BLaER1 treated with 17β-estradiol and CSF1 and Interleukin-3, amounts not matched to agents 10 nM and 100 nM (cell line): ENCODE measurements at regions not wholly inside any gene's neighbourhood (a gene's known extent, or its start where the extent isn't known, plus 50 kb on each side); places are given as distances from the start of the nearest gene placed in this dataset.

Experiments
- H3K27ac ChIP-seq, 11 experiments: shearing (Covaris generic); formaldehyde crosslinking; 2 replicates each; pipeline ENCODE4 v1.8.1; 2022
- H3K27me3 ChIP-seq, 11 experiments: shearing (Covaris generic); formaldehyde crosslinking; 2 replicates each; pipeline ENCODE4 v1.8.1; 2022
- H3K36me3 ChIP-seq, 11 experiments: shearing (Covaris generic); formaldehyde crosslinking; 2 replicates each; pipeline ENCODE4 v1.8.1; 2022
- H3K4me1 ChIP-seq, 10 experiments: shearing (Covaris generic); formaldehyde crosslinking; 2 replicates each; pipeline ENCODE4 v1.8.1; 2022
- H3K4me2 ChIP-seq, 11 experiments: shearing (Covaris generic); formaldehyde crosslinking; 2 replicates each; pipeline ENCODE4 v1.8.1; 2022
- H3K4me3 ChIP-seq, 10 experiments: shearing (Covaris generic); formaldehyde crosslinking; 2 replicates each; pipeline ENCODE4 v1.8.1; 2022
- H3K9ac ChIP-seq, 11 experiments: shearing (Covaris generic); formaldehyde crosslinking; 2 replicates each; pipeline ENCODE4 v1.8.1; 2022
- H3K9me3 ChIP-seq, 11 experiments: shearing (Covaris generic); formaldehyde crosslinking; replicated peaks in 1 of 11; 2 replicates each; pipeline ENCODE4 v1.8.1; 2022
- H4K20me1 ChIP-seq, 11 experiments: shearing (Covaris generic); formaldehyde crosslinking; 2 replicates each; pipeline ENCODE4 v1.8.1; 2022
- Cebpa-rat ChIP-seq, 11 experiments: shearing (Covaris generic); IDR thresholded peaks; 2 replicates each; pipeline ENCODE4 v1.8.1; 2022

DNA sequence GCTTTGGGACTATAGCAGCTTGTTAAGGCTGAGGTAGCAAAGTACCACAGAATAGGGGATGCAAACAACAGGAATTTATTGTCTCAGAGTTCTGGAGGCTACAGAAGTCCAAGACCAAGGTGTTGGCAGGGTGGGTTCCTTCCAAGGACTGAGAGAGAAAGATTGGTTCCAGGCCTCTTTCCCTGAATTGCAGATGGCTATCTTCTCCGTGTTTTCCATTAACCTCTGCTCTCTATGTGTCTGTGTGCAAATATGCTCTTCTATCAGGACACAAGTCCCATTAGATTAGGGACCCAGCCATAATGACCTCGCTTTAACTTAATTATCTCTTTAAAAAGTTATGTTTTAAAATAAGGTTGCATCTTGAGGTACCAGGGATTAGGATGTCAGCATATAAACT is 1732.9 kb upstream of the SLC10A2 start:
- TF ChIP-seq Cebpa-rat (IDR thresholded peaks at IDR 0.05): no peak
- Histone ChIP-seq H3K27me3 (no peaks in the 10 kb centered on the region), H3K4me2 (no peak overlapping the region), H3K27ac (no peak overlapping the region), H3K9me3 (no peaks in the 10 kb centered on the region), H3K9ac (no peak overlapping the region), H3K4me1 (no peaks in the 10 kb centered on the region), H3K4me3 (no peak overlapping the region), H4K20me1 (no peaks in the 10 kb centered on the region), H3K36me3 (no peaks in the 10 kb centered on the region)

DNA sequence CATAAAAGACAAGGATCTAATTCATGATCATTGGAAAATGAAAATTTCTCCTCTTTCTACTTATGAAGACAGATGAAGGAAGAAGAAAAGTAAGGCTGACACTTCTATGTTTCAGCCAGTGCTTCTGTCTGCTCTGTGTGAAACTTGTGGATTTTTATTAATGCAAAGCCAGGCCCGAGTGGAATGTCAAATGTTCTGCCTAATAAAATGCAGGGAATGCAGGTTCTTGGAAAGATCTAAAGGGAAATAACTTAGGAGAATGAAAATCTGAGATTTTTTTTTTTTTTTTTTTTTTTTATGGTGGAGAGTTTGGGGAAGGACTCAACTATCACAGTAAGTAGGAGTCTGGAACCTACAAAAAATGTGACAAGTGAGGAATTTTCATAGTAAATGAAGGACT is 1732.3 kb upstream of the SLC10A2 start:
- Histone ChIP-seq H3K9ac (no peak overlapping the region), H4K20me1 (no peaks in the 10 kb centered on the region), H3K4me3 (no peak overlapping the region), H3K9me3 (no peaks in the 10 kb centered on the region), H3K4me1 (no peaks in the 10 kb centered on the region), H3K4me2 (no peak overlapping the region), H3K27ac (no peak overlapping the region), H3K36me3 (no peaks in the 10 kb centered on the region), H3K27me3 (no peaks in the 10 kb centered on the region)
- TF ChIP-seq Cebpa-rat (IDR thresholded peaks at IDR 0.05): no peak

DNA sequence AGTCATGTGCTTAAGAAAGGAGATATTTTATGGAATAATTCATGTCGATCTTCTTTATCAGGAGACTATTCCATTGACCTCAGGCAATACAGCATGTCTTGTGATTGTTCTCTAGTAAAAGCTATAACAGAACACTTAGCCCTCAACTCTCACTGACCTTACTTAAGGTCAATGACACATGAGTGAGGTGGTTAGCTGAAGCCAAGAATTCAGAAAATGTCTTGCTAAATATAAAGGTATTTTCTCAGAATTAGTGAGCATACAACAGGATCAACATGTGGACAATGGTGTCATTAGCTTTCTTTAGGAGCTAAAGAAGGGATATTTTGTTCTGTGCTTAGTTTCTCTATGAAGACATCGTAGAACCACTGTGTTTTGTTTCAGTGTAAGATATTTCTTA is 1730.4 kb upstream of the SLC10A2 start:
- Histone ChIP-seq H3K4me3 (no peak overlapping the region), H3K9me3 (no peaks in the 10 kb centered on the region), H4K20me1 (no peaks in the 10 kb centered on the region), H3K36me3 (no peaks in the 10 kb centered on the region), H3K4me2 (no peak overlapping the region), H3K9ac (no peak overlapping the region), H3K4me1 (no peaks in the 10 kb centered on the region), H3K27me3 (no peaks in the 10 kb centered on the region), H3K27ac (no peak overlapping the region)
- TF ChIP-seq Cebpa-rat (IDR thresholded peaks at IDR 0.05): no peak

- no peaks in the 10 kb centered on the region for H3K36me3 ChIP-seq
- no peaks in the 10 kb centered on the region for H3K4me1 ChIP-seq
- peaks cover 0 to 13% (median 7%) of the 10 kb centered on the region in 11 experiments; a peak in 18 of 22 replicates for H3K9me3 ChIP-seq
- H3K27ac ChIP-seq: no peak overlapping the region
- H3K9ac ChIP-seq: no peak overlapping the region
- H3K27me3 ChIP-seq: no peaks in the 10 kb centered on the region
- H3K4me3 ChIP-seq: no peak overlapping the region
- no peaks in the 10 kb centered on the region for H4K20me1 ChIP-seq
- no peak overlapping the region for H3K4me2 ChIP-seq
- no peak for TF ChIP-seq Cebpa-rat (IDR thresholded peaks at IDR 0.05)
Observed at GRCh38 chr13:104785952-104786351, 1719.7 kb upstream of the SLC10A2 start.

- Histone ChIP-seq H3K27ac (no peak overlapping the region), H3K9me3 (peaks cover 0 to 15% (median 10%) of the 10 kb centered on the region in 11 experiments; a peak in 18 of 22 replicates), H3K36me3 (no peaks in the 10 kb centered on the region), H4K20me1 (no peaks in the 10 kb centered on the region), H3K4me3 (no peak overlapping the region), H3K27me3 (no peaks in the 10 kb centered on the region), H3K9ac (no peak overlapping the region), H3K4me1 (no peaks in the 10 kb centered on the region), H3K4me2 (no peak overlapping the region)
- TF ChIP-seq Cebpa-rat (IDR thresholded peaks at IDR 0.05): no peak
Observed at GRCh38 chr13:104784891-104785290, 1718.7 kb upstream of the SLC10A2 start.

DNA sequence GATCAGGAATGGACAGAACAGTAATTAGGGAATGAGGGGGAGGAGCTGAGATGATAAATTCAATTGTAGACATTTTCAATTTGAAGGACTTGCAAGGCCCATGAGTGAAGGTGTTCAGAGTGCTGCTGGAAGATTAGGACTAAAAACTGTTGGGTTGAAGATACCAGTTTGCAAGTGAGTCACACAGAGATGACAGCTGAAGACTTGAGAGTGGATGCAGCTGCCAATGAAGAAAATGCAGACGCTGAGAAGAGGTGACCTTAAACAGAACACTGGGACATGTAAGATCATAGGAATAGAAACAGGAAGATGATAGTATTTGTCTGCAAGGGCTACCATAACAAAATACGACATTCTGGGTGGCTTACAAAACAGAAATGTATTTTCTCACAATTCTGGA is 1716.5 kb upstream of the SLC10A2 start:
- TF ChIP-seq Cebpa-rat (IDR thresholded peaks at IDR 0.05): no peak
- Histone ChIP-seq H3K9ac (no peak overlapping the region), H3K27me3 (no peaks in the 10 kb centered on the region), H3K4me3 (no peak overlapping the region), H4K20me1 (no peaks in the 10 kb centered on the region), H3K36me3 (no peaks in the 10 kb centered on the region), H3K9me3 (peaks cover 0 to 15% (median 10%) of the 10 kb centered on the region in 11 experiments; a peak in 18 of 22 replicates), H3K27ac (no peak overlapping the region), H3K4me2 (no peak overlapping the region), H3K4me1 (no peaks in the 10 kb centered on the region)

DNA sequence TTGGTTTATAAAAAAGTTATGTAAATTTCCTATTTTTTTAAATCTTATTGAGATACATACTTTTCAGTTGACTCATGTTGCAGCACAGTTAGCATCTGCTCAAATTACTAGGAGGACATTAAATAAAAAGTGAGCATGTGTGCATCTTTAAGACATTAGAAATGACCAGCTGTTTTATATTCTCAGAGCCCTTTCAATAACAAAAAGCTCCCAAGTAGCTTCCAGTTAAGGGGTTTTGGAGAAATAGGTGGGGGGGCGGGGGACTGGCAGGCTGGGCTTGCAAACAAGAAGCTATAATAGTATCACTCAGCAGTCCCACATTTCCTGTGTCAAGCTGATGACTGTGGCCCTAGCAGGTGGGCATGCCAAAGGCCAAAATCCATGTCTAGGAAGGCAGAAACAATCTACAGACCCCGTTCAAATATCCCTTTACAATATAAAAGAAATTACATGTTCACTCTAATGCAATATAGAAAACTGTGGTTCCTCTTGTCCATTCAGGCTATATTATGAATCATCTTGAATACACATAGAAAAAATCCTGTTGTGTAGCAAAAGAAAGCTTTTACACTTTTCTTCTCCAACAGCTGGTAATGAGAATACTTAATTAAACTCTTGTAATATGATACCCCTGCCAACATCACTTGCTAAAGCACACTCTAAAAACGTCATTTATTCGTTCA is 1713.2 kb upstream of the SLC10A2 start:
- Histone ChIP-seq H3K4me3 (no peak overlapping the region), H3K9me3 (peaks cover 0 to 15% (median 10%) of the 10 kb centered on the region in 11 experiments; a peak in 18 of 22 replicates), H3K4me2 (no peak overlapping the region), H3K36me3 (no peaks in the 10 kb centered on the region), H3K27ac (no peak overlapping the region), H3K4me1 (no peaks in the 10 kb centered on the region), H3K9ac (no peak overlapping the region), H3K27me3 (no peaks in the 10 kb centered on the region), H4K20me1 (no peaks in the 10 kb centered on the region)
- TF ChIP-seq Cebpa-rat (IDR thresholded peaks at IDR 0.05): no peak

GRCh38 chr13:104773775-104774174 is 1707.6 kb upstream of the SLC10A2 start:
- Histone ChIP-seq H3K4me2 (no peak overlapping the region), H3K36me3 (no peaks in the 10 kb centered on the region), H4K20me1 (no peaks in the 10 kb centered on the region), H3K27me3 (no peaks in the 10 kb centered on the region), H3K9ac (no peak overlapping the region), H3K4me3 (no peak overlapping the region), H3K27ac (no peak overlapping the region), H3K4me1 (no peaks in the 10 kb centered on the region), H3K9me3 (no peaks in the 10 kb centered on the region)
- no peak for TF ChIP-seq Cebpa-rat (IDR thresholded peaks at IDR 0.05)

- TF ChIP-seq Cebpa-rat (IDR thresholded peaks at IDR 0.05): no peak
- Histone ChIP-seq H4K20me1 (no peaks in the 10 kb centered on the region), H3K4me3 (no peak overlapping the region), H3K9ac (no peak overlapping the region), H3K9me3 (no peaks in the 10 kb centered on the region), H3K4me1 (no peaks in the 10 kb centered on the region), H3K36me3 (no peaks in the 10 kb centered on the region), H3K27me3 (no peaks in the 10 kb centered on the region), H3K27ac (no peak overlapping the region), H3K4me2 (no peak overlapping the region)
Observed at GRCh38 chr13:104769545-104769944, 1703.3 kb upstream of the SLC10A2 start.

- no peaks in the 10 kb centered on the region for H3K9me3 ChIP-seq
- no peaks in the 10 kb centered on the region for H3K4me1 ChIP-seq
- H3K4me2 ChIP-seq: no peak overlapping the region
- H3K9ac ChIP-seq: no peak overlapping the region
- no peaks in the 10 kb centered on the region for H3K36me3 ChIP-seq
- no peak overlapping the region for H3K27ac ChIP-seq
- H4K20me1 ChIP-seq: no peaks in the 10 kb centered on the region
- no peak overlapping the region for H3K4me3 ChIP-seq
- H3K27me3 ChIP-seq: no peaks in the 10 kb centered on the region
- TF ChIP-seq Cebpa-rat (IDR thresholded peaks at IDR 0.05): no peak
Observed at GRCh38 chr13:104766319-104766718, 1700.1 kb upstream of the SLC10A2 start.
